HEK293 (cell line): ENCODE measurements at regions not wholly inside any gene's neighbourhood (a gene's known extent, or its start where the extent isn't known, plus 50 kb on each side); places are given as distances from the start of the nearest gene placed in this dataset.

Experiments
- CTCF ChIA-PET: fragments of 350-600 bp; formaldehyde crosslinking; extraction: SDS; loops from one replicate; lab custom pipeline; 2021; ENCODE audit warnings: antibody characterized with exemption; lab: Yijun Ruan, JAX
- POLR2A ChIA-PET: fragments of 300-600 bp; formaldehyde crosslinking; extraction: SDS; loops from one replicate; lab custom pipeline; 2020; ENCODE audit warnings: antibody characterized with exemption, inconsistent platforms; lab: Yijun Ruan, JAX
- H3K27ac ChIP-seq: fragments of 200-500 bp; sonication (Bioruptor generic); 2 replicates; pipeline ENCODE4 v1.5.1; 2014; ENCODE audit warnings: low read depth, low read length, control low read depth, inconsistent platforms; ENCODE audit errors: extremely low read depth
- H3K36me3 ChIP-seq, 2 experiments: fragments of 200-500 bp in 1 of 2; sonication (Bioruptor generic) in 1 of 2; 1 replicate in 1 of 2; 2 replicates in 1 of 2; pipeline ENCODE4 v1.5.1; 2014 to 2017; ENCODE audit warnings: inconsistent platforms in 2 of 2, low read length in 2 of 2; ENCODE audit not compliant: control insufficient read depth in 2 of 2, insufficient read depth in 1 of 2
- H3K4me1 ChIP-seq: fragments of 200-500 bp; sonication (Bioruptor generic); 2 replicates; pipeline ENCODE4 v1.5.1; 2014; ENCODE audit warnings: mild to moderate bottlenecking, low read length, inconsistent platforms; ENCODE audit not compliant: control insufficient read depth, insufficient read depth
- H3K4me3 ChIP-seq: 2 replicates; pipeline ENCODE4 v1.5.1; 2011; ENCODE audit warnings: low read depth, mild to moderate bottlenecking, control low read depth, low read length, moderate library complexity
- H3K9me3 ChIP-seq: fragments of 200-500 bp; sonication (Bioruptor generic); 2 replicates; pipeline ENCODE4 v1.5.1; 2014; ENCODE audit warnings: low read depth, low read length, inconsistent platforms; ENCODE audit not compliant: control insufficient read depth, insufficient read depth
- KLF7 ChIP-seq: fragments of 450-650 bp; formaldehyde crosslinking; IDR thresholded peaks from 2 replicates; pipeline ENCODE4 v1.5.1; 2016; ENCODE audit warnings: missing biosample characterization, missing genetic modification characterization, borderline replicate concordance
- KLF8 ChIP-seq: fragments of 450-650 bp; formaldehyde crosslinking; IDR thresholded peaks from 2 replicates; pipeline ENCODE4 v1.5.1; 2016; ENCODE audit warnings: missing biosample characterization, missing genetic modification characterization
- SP7 ChIP-seq: fragments of 450-650 bp; formaldehyde crosslinking; IDR thresholded peaks from 2 replicates; pipeline ENCODE4 v1.5.1; 2016; ENCODE audit warnings: missing biosample characterization, missing genetic modification characterization
- ZBTB11 ChIP-seq: fragments of 450-650 bp; formaldehyde crosslinking; conservative IDR thresholded peaks from 2 replicates; pipeline ENCODE4 v1.5.1; 2016; ENCODE audit warnings: low read depth, missing biosample characterization, missing genetic modification characterization
- ZNF112 ChIP-seq: fragments of 450-650 bp; formaldehyde crosslinking; IDR thresholded peaks from 2 replicates; pipeline ENCODE4 v1.5.0; 2017; ENCODE audit warnings: missing biosample characterization, missing genetic modification characterization
- ZNF121 ChIP-seq: fragments of 450-650 bp; formaldehyde crosslinking; IDR thresholded peaks from 2 replicates; pipeline ENCODE4 v1.5.1; 2016; ENCODE audit warnings: missing biosample characterization, missing genetic modification characterization
- ZNF24 ChIP-seq: fragments of 450-650 bp; formaldehyde crosslinking; IDR thresholded peaks from 2 replicates; pipeline ENCODE4 v1.5.1; 2016; ENCODE audit warnings: missing biosample characterization, missing genetic modification characterization
- ZNF266 ChIP-seq: fragments of 450-650 bp; formaldehyde crosslinking; IDR thresholded peaks from 2 replicates; pipeline ENCODE4 v1.5.1; 2016; ENCODE audit warnings: missing biosample characterization, missing genetic modification characterization, low read depth
- ZNF274 ChIP-seq, 2 experiments: fragments of 200-500 bp in 1 of 2; fragments of 450-650 bp in 1 of 2; sonication (Bioruptor generic) in 1 of 2; formaldehyde crosslinking in 1 of 2; IDR thresholded peaks; 2 replicates each; pipeline versions ENCODE4 v1.5.1 to v1.6.1; 2014 to 2016; ENCODE audit warnings: borderline replicate concordance in 1 of 2, inconsistent platforms in 1 of 2, low read length in 1 of 2, missing biosample characterization in 1 of 2, missing genetic modification characterization in 1 of 2
- ZNF416 ChIP-seq: fragments of 450-650 bp; formaldehyde crosslinking; IDR thresholded peaks from 2 replicates; pipeline ENCODE4 v1.5.1; 2016; ENCODE audit warnings: missing biosample characterization, missing genetic modification characterization
- ZNF449 ChIP-seq: fragments of 450-650 bp; formaldehyde crosslinking; IDR thresholded peaks from 2 replicates; pipeline ENCODE4 v1.5.1; 2017; ENCODE audit warnings: missing biosample characterization, mild to moderate bottlenecking, missing genetic modification characterization, moderate library complexity
- ZNF701 ChIP-seq: fragments of 450-650 bp; formaldehyde crosslinking; IDR thresholded peaks from 2 replicates; pipeline ENCODE4 v1.5.1; 2016; ENCODE audit warnings: missing biosample characterization, missing genetic modification characterization
- ZNF747 ChIP-seq: fragments of 450-650 bp; formaldehyde crosslinking; IDR thresholded peaks from 2 replicates; pipeline ENCODE4 v1.5.1; 2016; ENCODE audit warnings: missing biosample characterization, missing genetic modification characterization
- ZSCAN23 ChIP-seq: fragments of 450-650 bp; formaldehyde crosslinking; IDR thresholded peaks from 2 replicates; pipeline ENCODE4 v1.5.1; 2016; ENCODE audit warnings: missing biosample characterization, missing genetic modification characterization
- TF ChIP-seq, protein P1 (sequence below): fragments of 450-650 bp; formaldehyde crosslinking; optimal IDR thresholded peaks from 2 replicates; pipeline ENCODE3; 2016; ENCODE audit warnings: missing biosample characterization, mild to moderate bottlenecking, missing genetic modification characterization
- TF ChIP-seq, protein P2 (sequence below): fragments of 450-650 bp; formaldehyde crosslinking; IDR thresholded peaks from 2 replicates; pipeline ENCODE4 v1.5.1; 2016; ENCODE audit warnings: missing biosample characterization, missing genetic modification characterization
- TF ChIP-seq, protein P3 (sequence below): IDR thresholded peaks from 2 replicates; pipeline ENCODE4 v1.6.1; 2011; ENCODE audit warnings: mild to moderate bottlenecking, low read depth, low read length, borderline replicate concordance
- TF ChIP-seq, protein P4 (sequence below): fragments of 450-650 bp; formaldehyde crosslinking; IDR thresholded peaks from 2 replicates; pipeline ENCODE4 v1.5.1; 2016; ENCODE audit warnings: missing biosample characterization, missing genetic modification characterization

DNA sequence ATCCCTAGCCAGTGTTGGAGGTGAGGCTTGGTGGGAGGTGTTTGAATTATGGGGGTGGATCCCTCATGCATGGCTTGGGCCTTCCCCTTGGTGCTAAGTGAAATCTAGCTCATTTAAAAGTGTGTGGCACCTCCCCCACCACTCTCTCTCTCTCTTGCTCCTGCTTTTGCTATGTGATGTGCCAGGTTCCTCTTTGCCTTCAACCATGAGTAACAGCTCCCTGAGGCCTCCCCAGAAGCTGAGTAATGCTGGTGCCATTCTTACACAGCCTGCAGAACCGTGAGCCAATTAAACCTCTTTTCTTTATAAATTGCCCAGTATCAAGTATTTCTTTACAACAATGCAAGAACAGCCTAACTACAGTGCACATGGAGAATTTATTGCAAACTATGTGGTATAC is 188.8 kb upstream of the POT1 start:
- CTCF ChIA-PET: no interaction called here
- no peaks in the 10 kb centered on the region for H3K9me3 ChIP-seq
- TF ChIP-seq ZSCAN23 (no peak), KLF8 (no peak), ZNF121 (tag by site-specific recombination) (no peak), ZNF24 (tag by site-specific recombination) (no peak), ZNF449 (tag by site-specific recombination) (no peak)
- TF ChIP-seq, protein P1, sequence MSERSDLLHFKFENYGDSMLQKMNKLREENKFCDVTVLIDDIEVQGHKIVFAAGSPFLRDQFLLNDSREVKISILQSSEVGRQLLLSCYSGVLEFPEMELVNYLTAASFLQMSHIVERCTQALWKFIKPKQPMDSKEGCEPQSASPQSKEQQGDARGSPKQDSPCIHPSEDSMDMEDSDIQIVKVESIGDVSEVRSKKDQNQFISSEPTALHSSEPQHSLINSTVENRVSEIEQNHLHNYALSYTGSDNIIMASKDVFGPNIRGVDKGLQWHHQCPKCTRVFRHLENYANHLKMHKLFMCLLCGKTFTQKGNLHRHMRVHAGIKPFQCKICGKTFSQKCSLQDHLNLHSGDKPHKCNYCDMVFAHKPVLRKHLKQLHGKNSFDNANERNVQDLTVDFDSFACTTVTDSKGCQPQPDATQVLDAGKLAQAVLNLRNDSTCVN (tag by site-specific recombination): no peak
- TF ChIP-seq, all 188 proteins: peak for 0
- Histone ChIP-seq H3K4me1 (no peaks in the 10 kb centered on the region), H3K36me3 (no peaks in the 10 kb centered on the region), H3K27ac (no peak overlapping the region), H3K4me3 (no peak overlapping the region)
- POLR2A ChIA-PET: no interaction called here

- TF ChIP-seq, protein P2, sequence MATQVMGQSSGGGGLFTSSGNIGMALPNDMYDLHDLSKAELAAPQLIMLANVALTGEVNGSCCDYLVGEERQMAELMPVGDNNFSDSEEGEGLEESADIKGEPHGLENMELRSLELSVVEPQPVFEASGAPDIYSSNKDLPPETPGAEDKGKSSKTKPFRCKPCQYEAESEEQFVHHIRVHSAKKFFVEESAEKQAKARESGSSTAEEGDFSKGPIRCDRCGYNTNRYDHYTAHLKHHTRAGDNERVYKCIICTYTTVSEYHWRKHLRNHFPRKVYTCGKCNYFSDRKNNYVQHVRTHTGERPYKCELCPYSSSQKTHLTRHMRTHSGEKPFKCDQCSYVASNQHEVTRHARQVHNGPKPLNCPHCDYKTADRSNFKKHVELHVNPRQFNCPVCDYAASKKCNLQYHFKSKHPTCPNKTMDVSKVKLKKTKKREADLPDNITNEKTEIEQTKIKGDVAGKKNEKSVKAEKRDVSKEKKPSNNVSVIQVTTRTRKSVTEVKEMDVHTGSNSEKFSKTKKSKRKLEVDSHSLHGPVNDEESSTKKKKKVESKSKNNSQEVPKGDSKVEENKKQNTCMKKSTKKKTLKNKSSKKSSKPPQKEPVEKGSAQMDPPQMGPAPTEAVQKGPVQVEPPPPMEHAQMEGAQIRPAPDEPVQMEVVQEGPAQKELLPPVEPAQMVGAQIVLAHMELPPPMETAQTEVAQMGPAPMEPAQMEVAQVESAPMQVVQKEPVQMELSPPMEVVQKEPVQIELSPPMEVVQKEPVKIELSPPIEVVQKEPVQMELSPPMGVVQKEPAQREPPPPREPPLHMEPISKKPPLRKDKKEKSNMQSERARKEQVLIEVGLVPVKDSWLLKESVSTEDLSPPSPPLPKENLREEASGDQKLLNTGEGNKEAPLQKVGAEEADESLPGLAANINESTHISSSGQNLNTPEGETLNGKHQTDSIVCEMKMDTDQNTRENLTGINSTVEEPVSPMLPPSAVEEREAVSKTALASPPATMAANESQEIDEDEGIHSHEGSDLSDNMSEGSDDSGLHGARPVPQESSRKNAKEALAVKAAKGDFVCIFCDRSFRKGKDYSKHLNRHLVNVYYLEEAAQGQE (tag by site-specific recombination): no peak
- TF ChIP-seq SP7 (tag by site-specific recombination) (no peak), ZNF747 (tag by site-specific recombination) (no peak), ZNF266 (tag by site-specific recombination) (no peak), ZNF701 (tag by site-specific recombination) (no peak), KLF7 (no peak), ZBTB11 (tag by site-specific recombination) (no peak), ZNF274 (IDR thresholded peaks at IDR 0.05; ENCODE audit: low read length) (no peak), ZNF274 (tag by site-specific recombination; IDR thresholded peaks at IDR 0.05; ENCODE audit: borderline replicate concordance) (no peak), ZNF112 (tag by site-specific recombination) (no peak), ZNF416 (no peak)
- TF ChIP-seq, protein P3, sequence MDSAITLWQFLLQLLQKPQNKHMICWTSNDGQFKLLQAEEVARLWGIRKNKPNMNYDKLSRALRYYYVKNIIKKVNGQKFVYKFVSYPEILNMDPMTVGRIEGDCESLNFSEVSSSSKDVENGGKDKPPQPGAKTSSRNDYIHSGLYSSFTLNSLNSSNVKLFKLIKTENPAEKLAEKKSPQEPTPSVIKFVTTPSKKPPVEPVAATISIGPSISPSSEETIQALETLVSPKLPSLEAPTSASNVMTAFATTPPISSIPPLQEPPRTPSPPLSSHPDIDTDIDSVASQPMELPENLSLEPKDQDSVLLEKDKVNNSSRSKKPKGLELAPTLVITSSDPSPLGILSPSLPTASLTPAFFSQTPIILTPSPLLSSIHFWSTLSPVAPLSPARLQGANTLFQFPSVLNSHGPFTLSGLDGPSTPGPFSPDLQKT: no peak
- TF ChIP-seq, protein P4, sequence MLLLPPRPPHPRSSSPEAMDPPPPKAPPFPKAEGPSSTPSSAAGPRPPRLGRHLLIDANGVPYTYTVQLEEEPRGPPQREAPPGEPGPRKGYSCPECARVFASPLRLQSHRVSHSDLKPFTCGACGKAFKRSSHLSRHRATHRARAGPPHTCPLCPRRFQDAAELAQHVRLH (tag by site-specific recombination): no peak
- ChIA-PET POLR2A (no interaction called here), CTCF (no interaction called here)
- Histone ChIP-seq H3K36me3 (no peaks in the 10 kb centered on the region), H3K4me1 (no peaks in the 10 kb centered on the region), H3K27ac (no peak overlapping the region), H3K4me3 (no peak overlapping the region), H3K9me3 (no peaks in the 10 kb centered on the region)
These were observed 183.2 kb upstream of the POT1 start for GRCh38 chr7:125112850-125113249.
